Fibroblast of skin of abdomen (primary cell): ENCODE measurements at regions not wholly inside any gene's neighbourhood (a gene's known extent, or its start where the extent isn't known, plus 50 kb on each side); places are given as distances from the start of the nearest gene placed in this dataset.

Experiments used
- DNase-seq: peaks from one replicate; pipeline ENCODE4 v3.0.0-alpha.2; 2013

- peak; percentile 56 for DNase-seq
Observed at GRCh38 chr16:17633181-17633951, 162.6 kb upstream of the XYLT1 start.

DNA sequence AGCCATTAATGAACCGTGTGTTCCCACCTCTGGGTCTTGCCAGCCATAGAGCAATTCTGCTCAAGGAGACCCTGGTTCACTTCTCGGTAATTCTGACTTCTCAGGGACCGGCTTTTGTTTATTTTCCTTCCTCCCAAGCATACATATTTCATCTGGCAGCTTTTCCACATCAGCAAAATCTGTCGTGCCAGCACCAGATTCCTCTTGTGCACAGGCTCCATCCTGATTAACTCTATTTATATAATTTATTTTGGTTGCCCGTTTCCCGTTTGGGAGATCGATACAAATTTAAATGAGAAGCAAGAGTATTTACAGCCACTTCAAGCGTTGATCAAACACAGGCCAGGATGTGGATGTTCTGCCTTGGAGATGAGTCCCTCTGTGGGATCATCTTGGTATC, 161.9 kb upstream of the XYLT1 start:
- no peak for DNase-seq

GRCh38 chr16:17629936-17630335, 159.2 kb upstream of the XYLT1 start:
- DNase-seq, result no peak

DNA sequence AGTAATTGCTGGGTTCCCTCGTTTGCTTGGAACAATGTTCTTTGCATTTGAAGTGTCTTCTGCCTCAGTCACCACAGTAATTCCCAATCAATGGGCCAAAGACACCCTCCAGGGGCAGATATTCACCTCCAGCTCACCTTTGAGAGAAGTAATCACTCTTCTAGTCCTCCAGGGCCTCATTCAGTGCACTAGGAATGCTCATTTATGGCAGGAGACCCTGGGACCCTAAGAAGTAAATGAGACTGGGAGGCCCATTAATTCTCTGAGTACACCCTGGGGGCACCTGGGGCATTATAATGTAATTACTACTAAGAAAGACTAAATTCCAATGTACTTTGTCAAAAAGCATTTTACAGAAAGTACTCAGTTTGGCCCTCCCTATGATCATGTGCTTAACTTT, 158.2 kb upstream of the XYLT1 start:
- no peak for DNase-seq

DNA sequence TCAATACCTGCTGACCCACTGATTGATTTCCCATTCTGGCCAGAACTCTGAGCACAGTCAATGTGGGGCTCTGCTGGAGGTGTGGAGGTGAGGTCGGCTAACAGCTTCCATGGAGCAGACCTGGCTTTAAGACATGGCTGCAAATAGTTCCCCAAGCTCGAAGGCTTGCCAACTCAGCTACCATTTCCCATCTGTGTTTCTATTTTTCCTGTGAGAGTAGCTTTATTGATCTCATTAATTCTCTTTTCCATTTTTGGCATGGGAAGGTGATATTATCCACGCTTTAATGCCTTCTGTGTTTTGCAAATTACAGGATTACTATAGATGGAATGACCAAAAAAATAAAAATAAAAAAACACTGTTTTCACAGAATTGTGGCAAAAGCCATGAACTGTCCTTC, 151.6 kb upstream of the XYLT1 start:
- no peak for DNase-seq

GRCh38 chr16:17619261-17619660, 148.5 kb upstream of the XYLT1 start:
- no peak for DNase-seq

DNA sequence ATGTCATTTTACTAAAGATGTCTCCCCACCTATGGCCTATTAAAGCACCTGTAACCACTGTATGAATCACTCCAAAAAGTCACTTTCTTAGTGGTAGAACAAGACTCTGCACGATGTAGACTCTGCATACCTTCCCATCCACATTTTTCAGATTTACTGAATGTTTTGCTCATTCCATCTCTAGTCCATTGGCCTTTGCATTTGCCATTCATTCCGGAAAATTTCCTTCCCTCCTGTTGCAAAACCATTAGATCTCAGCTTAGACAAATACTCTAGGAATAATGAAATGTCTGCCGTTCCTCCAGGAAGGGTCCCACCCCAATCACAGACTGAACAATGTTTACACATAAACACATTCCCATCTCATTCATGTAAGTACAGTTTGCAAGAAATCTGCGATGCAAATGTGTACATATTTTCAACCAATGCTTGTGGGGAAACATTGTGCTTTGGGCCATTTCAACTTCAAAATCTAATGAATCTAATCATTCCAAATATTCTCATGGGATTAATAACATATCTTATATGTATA, 146.3 kb upstream of the XYLT1 start:
- DNase-seq, result no peak

- no peak for DNase-seq
Observed at GRCh38 chr16:17612336-17612735, 141.6 kb upstream of the XYLT1 start.

DNA sequence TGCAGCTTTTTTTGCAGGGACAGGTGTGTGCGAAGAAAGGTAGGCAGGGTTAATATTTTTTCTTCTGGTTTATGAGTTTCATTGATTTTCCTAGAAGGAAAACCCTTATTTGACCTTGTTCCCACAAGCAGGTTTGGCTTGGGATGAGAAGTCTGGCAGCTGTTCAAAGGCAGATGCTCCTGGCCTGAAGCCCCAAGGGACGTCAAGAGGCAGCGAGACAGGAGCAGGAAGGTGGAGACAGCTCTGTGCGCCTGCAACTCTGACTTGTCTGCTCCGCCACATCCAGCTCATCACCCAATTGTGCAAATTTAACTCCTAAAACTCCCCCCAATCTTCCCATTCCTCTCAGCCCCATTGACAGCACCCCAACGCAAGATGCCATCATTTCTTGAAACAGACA, 136.8 kb upstream of the XYLT1 start:
- DNase-seq, result no peak

DNA sequence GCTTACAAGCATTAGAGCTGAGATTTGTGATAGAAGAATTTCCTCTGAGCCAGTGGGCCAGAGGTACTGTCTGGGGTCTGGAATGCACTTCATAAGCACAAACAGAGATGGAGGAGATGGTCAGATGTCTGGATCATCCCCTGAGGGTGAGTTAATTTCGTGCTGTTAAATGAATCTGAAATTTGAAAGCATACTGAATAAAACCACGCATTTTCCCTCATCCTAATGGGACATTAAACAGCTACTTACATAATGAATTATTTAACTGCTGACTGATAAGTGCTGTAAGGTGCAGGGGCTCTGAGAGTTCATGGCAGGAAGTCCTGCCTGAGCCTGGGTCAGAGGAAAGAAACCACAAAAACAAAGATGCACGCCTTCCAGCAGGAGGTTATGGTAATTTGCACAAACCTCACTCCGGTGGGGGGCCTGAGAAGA, 136.3 kb upstream of the XYLT1 start:
- no peak for DNase-seq

GRCh38 chr16:17606460-17606859, 135.7 kb upstream of the XYLT1 start:
- DNase-seq, result no peak

- DNase-seq, result no peak
Observed at GRCh38 chr16:17605784-17606183, 135.0 kb upstream of the XYLT1 start.

DNA sequence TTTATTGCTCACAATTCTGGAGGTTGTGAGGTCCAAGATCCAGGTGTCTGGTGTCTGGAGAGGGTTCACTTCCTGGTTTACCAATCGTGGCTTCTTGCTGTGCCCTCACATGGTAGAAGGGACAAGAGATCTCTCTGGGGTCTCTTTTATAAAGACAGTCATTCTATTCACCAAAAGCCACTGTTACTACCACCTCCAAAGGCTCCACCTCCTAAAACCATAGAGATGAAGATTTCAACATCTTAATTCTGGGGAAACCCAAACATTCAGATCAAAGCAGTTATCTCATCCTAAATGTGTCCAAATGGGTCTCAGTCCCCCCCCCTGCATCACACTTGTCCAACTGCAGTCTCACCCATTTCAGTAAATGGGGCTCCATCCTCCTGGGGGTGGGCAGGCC, 132.9 kb upstream of the XYLT1 start:
- no peak for DNase-seq

DNA sequence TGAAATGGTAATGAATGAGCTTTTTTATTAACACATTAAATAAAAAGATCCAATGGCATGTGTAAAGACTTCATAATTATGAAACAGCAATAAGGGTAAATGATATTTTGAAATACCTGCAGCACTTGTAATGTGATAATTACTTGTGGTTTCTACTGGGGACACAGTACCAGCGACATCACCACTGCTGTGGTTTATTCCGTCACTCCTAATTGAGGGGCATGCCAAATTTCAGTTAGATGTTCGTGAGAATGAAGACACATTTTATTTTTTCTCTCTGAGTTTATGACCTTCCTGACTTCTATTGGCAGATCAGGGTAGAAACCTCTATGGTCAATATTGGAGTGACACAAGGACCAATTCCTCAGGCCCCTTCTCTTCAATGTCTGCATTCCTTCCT, 131.9 kb upstream of the XYLT1 start:
- no peak for DNase-seq

DNA sequence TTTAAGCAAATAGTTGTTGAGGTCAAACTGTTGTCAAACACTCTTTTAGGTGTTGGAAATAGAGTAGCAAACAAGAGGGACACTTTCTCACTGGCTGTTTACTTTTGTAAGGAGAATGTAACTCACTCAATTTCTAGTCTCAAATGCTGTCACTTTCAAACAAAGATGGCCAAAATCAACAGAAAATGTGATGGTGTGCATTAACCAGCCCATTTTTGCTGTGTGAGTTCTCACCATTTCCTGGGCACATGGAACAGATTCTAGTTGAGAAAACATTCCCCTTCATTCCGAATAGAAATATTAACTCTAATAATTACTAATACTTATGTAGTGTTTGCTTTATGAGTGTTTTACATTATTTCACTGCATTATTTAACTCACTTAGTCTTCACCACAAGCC, 128.2 kb upstream of the XYLT1 start:
- no peak for DNase-seq

DNA sequence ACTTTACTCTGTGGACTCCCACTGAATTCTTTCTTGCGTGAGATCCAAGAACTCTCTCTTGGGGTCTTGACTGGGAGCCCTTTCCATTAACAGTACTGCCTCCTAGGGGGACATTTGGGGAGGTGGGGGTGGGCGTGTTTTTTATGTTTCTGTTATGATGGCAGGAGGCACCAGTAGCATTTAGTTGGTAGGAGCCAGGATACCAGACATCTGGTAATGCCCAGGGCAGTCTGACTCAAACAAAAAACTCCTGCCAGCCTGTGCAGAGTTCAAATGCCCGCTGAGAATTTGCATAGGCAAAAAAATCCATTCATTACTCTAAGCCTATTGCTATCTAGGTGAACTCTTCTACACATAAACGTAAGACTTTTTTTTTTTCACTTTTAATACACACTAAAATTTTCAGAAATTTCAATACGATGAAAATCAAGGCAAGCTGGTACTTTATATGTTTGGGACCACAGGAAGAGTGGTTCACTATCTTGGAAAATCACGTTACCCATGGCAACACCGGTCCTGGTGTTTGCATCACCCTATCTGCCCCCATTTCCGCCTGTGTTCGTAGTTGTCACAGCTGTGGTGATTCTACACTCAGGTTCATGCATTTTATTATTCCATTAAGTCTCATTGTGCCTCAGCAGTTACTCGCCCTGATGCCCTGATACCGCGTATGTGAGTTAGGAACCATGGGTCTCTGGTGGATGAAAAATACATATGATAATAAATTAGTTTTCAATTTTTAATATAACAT, 121.1 kb upstream of the XYLT1 start:
- DNase-seq, result no peak

DNA sequence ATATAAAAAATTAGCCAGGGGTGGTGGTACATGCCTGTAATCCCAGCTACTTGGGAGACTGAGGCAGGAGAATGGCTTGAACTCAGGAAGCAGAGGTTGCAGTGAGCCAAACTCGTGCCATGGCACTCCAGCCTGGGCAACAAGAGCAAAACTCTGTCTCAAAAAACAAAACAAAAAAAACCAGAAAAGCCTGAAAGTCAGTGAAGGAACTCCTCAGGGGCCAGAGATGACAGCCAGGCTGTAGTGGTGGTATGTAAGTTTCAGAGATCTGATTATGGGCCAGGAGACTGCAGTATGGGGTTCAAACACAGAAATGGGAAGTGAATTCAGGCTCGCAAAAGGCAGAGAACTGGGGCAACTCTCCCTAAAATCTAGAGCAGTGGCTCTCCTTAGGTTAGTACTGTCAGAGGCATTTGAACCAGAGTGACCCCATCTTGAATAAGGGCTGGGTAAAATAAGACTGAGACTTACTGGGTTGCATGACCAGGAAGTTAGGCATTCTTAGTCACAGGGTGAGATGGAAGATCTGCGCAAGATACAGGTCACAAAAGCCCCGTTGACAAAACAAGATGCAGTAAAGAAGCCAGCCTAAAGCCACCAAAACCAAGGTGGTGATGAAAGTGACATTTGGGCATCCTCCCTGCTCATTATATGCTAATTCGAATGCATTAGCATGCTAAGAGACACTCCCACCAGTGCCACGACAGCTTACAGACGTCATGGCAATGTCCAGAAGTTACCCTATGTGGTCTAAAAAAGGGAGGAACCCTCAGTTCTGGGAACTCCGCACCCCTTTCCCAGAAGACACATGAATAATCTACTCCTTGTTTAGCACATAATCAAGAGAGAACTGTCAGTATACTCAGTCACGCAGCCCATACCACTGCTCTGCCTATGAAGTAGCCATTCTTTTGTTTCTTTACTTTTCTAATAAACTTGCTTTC, 120.2 kb upstream of the XYLT1 start:
- DNase-seq, result peak; percentile 7

DNA sequence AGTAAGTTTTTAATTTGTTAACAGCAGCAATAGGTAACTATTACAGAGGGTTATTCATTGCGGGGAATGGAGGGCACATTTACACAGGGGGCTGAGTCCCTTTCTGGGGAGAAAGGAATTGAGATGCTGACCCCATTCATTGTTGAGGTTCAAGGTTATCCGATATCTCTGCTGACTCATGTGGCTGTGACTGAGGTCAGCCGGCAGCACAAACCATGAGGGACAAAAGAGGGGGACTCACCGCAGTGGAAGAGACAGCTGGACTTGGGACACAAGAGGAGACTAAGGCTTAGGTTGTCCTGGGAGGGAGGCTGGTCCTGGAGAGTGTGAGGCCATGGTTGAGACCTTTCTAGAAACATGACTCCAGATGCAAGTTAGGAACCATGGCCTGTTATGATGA, 119.1 kb upstream of the XYLT1 start:
- DNase-seq, result no peak

GRCh38 chr16:17585449-17586074, 114.8 kb upstream of the XYLT1 start:
- no peak for DNase-seq

DNA sequence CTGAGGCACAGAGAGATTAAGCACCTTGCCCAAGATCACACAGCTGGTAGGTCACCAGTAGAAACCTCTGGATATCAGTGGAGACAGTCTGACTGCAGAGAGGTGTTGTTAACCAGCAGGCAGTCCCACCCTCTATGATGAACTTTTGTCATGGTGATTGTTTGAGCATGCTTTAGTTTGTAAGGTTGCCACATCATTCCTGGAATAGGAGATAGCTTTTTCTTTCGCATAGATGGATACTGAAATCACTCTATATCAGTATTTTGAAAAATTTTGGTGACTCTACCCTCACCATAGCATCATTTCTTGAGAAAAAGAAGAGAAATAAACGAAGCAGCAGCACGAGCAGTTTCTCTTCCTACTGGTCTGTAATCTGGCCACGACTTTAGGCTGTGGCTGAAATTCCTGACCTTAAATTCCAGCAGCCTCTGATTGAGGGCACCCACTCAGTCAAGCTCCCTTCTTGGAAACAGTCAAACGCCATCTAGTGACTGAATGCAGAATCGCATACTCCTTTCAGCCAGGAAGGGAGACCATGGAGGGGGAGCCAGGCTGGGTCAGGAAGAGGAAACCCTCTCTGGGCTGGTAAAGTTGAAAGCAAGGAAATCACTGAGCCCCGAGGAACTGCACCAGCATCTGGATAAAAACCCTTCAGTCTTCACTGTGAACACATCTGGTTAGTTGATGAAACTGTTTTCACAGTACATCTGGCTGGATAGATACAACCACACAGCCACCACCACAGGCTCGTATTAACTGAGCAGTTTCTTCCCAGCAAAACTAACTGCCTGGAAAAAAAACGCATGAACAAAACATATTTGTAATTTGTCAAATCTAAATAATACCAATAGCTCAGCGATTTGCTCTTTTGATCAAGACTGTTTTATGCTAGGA, 108.5 kb upstream of the XYLT1 start:
- peak; percentile 87 for DNase-seq

- peak; percentile 89 for DNase-seq
Observed at GRCh38 chr16:17574256-17574655, 103.5 kb upstream of the XYLT1 start.
